ENCODE measurements at regions not wholly inside any gene's neighbourhood (a gene's known extent, or its start where the extent isn't known, plus 50 kb on each side); places are given as distances from the start of the nearest gene placed in this dataset.

GRCh38 chr3:18827664-18828063 lies 320.6 kb upstream of the KCNH8 start:
- DNase-seq (ENCODE audit: low read depth in 3 of 3) = no peak

- DNase-seq (ENCODE audit: low read depth in 3 of 3) = no peak
Measured at GRCh38 chr3:18825665-18826064, 322.6 kb upstream of the KCNH8 start.

- DNase-seq (ENCODE audit: low read depth in 3 of 3) = no peak
Measured at GRCh38 chr3:18813300-18813699, 335.0 kb upstream of the KCNH8 start.

GRCh38 chr3:18812316-18812715 lies 336.0 kb upstream of the KCNH8 start:
- DNase-seq (ENCODE audit: low read depth in 3 of 3) = no peak

- DNase-seq (ENCODE audit: low read depth in 3 of 3) = no peak
Measured at GRCh38 chr3:18810306-18810661, 338.0 kb upstream of the KCNH8 start.

- no peak for DNase-seq (ENCODE audit: low read depth in 3 of 3)
Measured at GRCh38 chr3:18809640-18810305, 338.5 kb upstream of the KCNH8 start.

GRCh38 chr3:18808429-18808828 lies 339.9 kb upstream of the KCNH8 start:
- no peak for DNase-seq (ENCODE audit: low read depth in 3 of 3)

DNA sequence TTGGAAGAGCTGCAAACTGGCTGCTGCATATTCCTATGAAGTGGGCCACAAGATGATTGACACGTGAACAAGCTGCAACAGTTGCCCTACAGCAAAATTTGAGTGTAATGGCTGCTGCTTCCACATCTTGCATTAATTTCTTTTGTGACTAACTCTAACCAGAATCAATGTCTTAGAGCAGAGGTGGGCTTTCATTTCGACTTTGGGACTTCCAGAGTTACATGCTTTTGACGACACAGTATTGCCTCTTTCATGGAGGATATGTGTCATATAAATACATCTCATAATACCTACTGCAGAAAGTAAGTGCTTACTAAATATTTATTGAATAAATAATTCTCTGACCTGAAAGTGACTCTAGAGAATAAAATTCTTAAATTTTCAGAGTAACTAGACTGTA lies 340.7 kb upstream of the KCNH8 start:
- no peak for DNase-seq (ENCODE audit: low read depth in 3 of 3)

- DNase-seq (ENCODE audit: low read depth in 3 of 3) = no peak
Measured at GRCh38 chr3:18806633-18807032, 341.7 kb upstream of the KCNH8 start.

- no peak for DNase-seq (ENCODE audit: low read depth in 3 of 3)
Measured at GRCh38 chr3:18797378-18797777, 350.9 kb upstream of the KCNH8 start.

DNA sequence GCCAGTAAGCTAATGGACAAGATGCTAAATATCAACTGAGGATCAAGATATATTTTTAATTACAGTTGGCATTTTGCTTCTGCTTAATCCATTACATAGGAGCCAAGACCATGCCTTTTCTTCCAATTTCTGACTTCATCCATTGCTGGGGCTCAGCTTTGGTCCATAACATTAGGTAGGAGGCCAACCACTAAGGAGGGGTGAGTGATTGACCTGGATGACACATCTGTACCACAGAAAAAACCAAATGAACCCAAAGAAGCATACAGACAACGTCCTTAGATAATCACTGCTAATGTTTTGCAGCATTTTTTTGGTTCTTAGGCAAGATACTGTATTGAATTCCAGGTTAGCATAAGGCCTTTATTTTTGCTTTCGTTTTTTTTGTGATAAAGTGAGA lies 353.2 kb upstream of the KCNH8 start:
- DNase-seq (ENCODE audit: low read depth in 3 of 3) = no peak

- DNase-seq (ENCODE audit: low read depth in 3 of 3) = no peak
Measured at GRCh38 chr3:18791752-18792151, 356.6 kb upstream of the KCNH8 start.

GRCh38 chr3:18791182-18791581 lies 357.1 kb upstream of the KCNH8 start:
- DNase-seq (ENCODE audit: low read depth in 3 of 3) = no peak

- DNase-seq (ENCODE audit: low read depth in 3 of 3) = no peak
Measured at GRCh38 chr3:18790384-18790783, 357.9 kb upstream of the KCNH8 start.

DNA sequence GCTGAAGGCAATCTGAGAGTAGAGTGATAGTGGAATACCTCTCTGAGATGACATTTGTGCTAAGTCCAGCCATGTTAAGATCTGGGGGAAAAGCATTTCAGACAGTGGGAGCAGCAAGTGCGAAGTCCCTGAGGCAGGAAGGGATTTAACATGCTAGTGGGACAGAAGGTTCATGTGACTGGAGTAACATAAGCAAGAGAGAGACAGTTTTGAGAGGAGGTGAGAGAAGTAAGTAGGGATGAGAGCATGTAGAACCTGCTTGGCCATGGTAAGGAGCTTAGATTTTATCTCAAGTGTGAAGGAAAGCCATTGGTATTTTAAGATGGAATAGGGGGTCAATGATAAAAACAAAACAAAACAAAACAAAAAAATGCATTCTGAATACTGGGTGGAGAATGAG lies 358.6 kb upstream of the KCNH8 start:
- no peak for DNase-seq (ENCODE audit: low read depth in 3 of 3)

DNA sequence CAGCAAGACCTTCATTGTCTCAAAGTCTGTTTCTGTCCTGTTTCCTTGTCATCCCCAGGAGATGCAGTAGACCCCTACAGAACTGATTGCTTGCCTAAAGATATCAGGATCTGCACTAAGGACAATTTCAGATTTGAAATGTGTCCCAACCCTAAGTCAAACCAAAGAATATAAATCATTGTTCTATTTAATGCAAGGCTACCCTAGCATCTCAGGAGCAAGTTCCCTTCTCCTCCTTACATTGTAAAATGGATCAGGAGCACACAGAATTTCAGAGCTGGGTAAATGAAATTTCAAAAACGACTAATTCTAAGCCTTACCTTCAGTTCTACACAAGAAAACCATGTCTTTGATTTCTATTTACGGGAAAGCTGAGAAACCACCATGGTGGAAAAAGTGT lies 360.9 kb upstream of the KCNH8 start:
- DNase-seq (ENCODE audit: low read depth in 3 of 3) = no peak

- DNase-seq (ENCODE audit: low read depth in 3 of 3) = no peak
Measured at GRCh38 chr3:18786650-18787323, 361.5 kb upstream of the KCNH8 start.

GRCh38 chr3:18782191-18782590 lies 357.1 kb upstream of the SATB1 start:
- DNase-seq (ENCODE audit: low read depth in 3 of 3) = no peak

DNA sequence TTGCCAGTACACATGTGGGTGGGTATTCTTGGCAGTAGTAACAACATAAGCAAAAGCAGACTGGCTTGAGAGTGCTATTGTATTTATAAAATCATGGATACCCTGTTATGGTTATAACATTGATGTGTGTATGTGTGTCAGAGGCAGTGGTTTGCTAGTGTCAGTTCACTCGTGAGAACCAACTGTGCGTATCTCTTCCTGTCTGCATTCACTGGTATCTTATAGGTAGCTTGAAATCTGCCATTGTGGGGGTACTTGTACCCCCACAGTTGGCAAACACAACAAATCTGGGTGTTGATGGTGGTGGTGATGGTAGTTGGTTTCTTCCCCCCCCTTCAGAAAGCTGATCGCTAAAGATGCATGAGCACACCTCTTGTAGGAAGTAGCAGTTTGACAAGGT lies 355.8 kb upstream of the SATB1 start:
- no peak for DNase-seq (ENCODE audit: low read depth in 3 of 3)

GRCh38 chr3:18779704-18780103 lies 354.6 kb upstream of the SATB1 start:
- no peak for DNase-seq (ENCODE audit: low read depth in 3 of 3)

- no peak for DNase-seq (ENCODE audit: low read depth in 3 of 3)
Measured at GRCh38 chr3:18778598-18778997, 353.5 kb upstream of the SATB1 start.

DNA sequence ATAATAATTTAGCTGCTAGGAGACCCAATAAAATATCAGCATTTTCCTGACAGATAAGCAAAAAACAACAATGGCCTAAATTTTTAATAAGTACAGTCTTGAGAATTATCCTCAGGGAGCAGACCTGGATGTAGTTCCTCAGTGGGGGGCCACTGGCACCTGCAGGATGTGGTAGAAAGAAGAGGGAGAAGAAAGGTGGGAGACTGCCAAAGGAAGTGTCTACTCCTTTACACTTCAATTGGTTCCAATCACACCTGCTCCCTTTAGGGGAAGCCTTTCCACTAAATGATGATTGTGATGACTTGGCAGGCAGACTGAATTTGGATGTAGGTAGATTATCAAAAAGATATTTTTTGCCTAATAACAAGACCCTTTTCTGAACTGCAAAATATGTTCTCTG lies 353.0 kb upstream of the SATB1 start:
- no peak for DNase-seq (ENCODE audit: low read depth in 3 of 3)

GRCh38 chr3:18775501-18775900 lies 350.4 kb upstream of the SATB1 start:
- DNase-seq (ENCODE audit: low read depth in 3 of 3) = no peak

All from stimulated activated CD4-positive, alpha-beta T cell treated with anti-CD3 and anti-CD28 coated beads, TNF-alpha, amount 100 ng/mL, for 4 hours (primary cell).